ENCODE measurements at regions not wholly inside any gene's neighbourhood (a gene's known extent, or its start where the extent isn't known, plus 50 kb on each side); places are given as distances from the start of the nearest gene placed in this dataset.

GRCh38 chr6:14658030-14658429 lies 540.5 kb downstream of the CD83 start:
- TF ChIP-seq POLR2A (IDR thresholded peaks at IDR 0.05; ENCODE audit: low read length): no peak
- TF ChIP-seq GATA1 (IDR thresholded peaks at IDR 0.05; ENCODE audit: low read depth, low read length): no peak

All from erythroblast (primary cell).